HUES64 (cell line): ENCODE measurements at regions not wholly inside any gene's neighbourhood (a gene's known extent, or its start where the extent isn't known, plus 50 kb on each side); places are given as distances from the start of the nearest gene placed in this dataset.

ENCODE experiments used
- H3K27ac ChIP-seq: 2 replicates; pipeline ENCODE4 v1.7.0; 2013; ENCODE audit warnings: low read depth, low read length, inconsistent platforms
- H3K27me3 ChIP-seq: 2 replicates; pipeline ENCODE4 v1.6.1; 2013; ENCODE audit warnings: mild to moderate bottlenecking, low read length; ENCODE audit not compliant: insufficient read depth
- H3K36me3 ChIP-seq: 2 replicates; pipeline ENCODE4 v1.6.1; 2013; ENCODE audit warnings: mild to moderate bottlenecking, low read length; ENCODE audit not compliant: insufficient read depth
- H3K4me1 ChIP-seq: 2 replicates; pipeline ENCODE4 v1.6.1; 2013; ENCODE audit warnings: mild to moderate bottlenecking, low read length, moderate library complexity; ENCODE audit not compliant: insufficient read depth
- H3K4me3 ChIP-seq: 2 replicates; pipeline ENCODE4 v1.5.1; 2013; ENCODE audit warnings: mild to moderate bottlenecking, low read length, moderate library complexity
- H3K9ac ChIP-seq: 2 replicates; pipeline ENCODE4 v1.6.1; 2013; ENCODE audit warnings: mild to moderate bottlenecking, low read depth, low read length
- H3K9me3 ChIP-seq: 2 replicates; pipeline ENCODE4 v1.6.1; 2013; ENCODE audit warnings: low read depth, low read length; ENCODE audit not compliant: insufficient read depth
- WGBS: fragments of 150-250, 120-280 bp; methylation state at CpG from one replicate; pipeline ENCODE4 v1.1.7; 2013; ENCODE audit warnings: missing lambda C conversion rate; 5-methylcytosine and 5-hydroxymethylcytosine counted together

DNA sequence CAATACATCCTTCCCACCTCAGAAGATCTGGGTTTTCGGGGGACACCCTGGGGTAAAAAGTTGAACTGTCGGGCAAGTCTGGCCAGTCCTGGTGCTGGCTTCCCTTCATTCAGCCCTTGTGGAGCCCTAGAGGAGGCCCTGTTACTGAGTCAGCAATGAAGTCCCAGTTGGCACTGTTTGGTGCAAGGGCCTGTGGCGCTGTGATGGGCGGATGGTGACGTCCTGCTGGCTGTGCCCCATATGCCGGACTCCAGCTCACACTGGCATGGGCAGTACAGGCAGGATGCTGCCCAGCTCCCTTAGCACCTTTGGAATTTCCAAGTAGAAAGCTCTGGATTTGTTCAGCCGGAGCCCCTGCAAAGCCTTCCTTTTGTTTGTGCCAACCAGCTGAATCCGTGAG, 186.2 kb upstream of the PMEPA1 start:
- Histone ChIP-seq H3K4me1 (peaks cover 5% of the 10 kb centered on the region; the same call in 1 of the 2 replicates), H3K9ac (no peak overlapping the region), H3K27me3 (no peaks in the 10 kb centered on the region), H3K4me3 (no peak overlapping the region), H3K27ac (no peak overlapping the region), H3K36me3 (no peaks in the 10 kb centered on the region), H3K9me3 (peaks cover 3% of the 10 kb centered on the region; the same call in 1 of the 2 replicates)
- WGBS: 93% methylated on average over 8 of the region's 8 CpGs

DNA sequence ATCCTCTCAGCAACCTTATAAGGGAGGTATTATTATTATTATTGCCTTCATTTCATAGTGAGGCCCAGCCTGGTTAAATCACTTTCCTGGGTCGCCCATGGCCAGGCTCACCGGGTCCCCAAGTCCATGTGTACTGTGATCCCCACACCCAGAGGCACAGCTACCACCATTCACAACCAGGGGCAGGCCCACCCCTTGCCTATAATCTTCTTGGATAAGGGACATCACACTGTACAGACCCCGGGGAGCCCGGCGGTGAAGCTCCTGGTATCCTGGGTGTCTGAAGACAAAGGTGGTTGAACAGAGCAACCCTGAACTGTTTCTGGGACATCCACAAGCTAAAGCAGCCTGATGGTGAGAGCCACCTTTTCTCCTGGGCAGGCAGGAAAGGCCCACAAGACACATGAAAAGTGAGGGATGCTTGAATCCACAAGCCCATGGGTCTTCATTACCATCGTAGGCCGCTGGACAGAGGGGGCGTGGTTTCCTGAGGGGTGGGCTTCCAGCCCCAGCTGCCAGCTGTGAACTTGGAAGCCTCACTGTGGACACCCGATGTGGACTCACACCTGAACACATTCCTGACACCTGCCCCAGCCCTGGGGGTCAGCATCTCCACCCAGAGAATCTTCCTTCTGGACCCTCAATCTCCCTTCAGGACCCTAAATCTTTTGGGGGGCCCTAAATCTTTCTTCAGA, 185.5 kb upstream of the PMEPA1 start:
- H3K27me3 ChIP-seq: no peaks in the 10 kb centered on the region
- H3K4me3 ChIP-seq: no peak overlapping the region
- H3K36me3 ChIP-seq: no peaks in the 10 kb centered on the region
- H3K4me1 ChIP-seq: peaks cover 5% of the 10 kb centered on the region; the same call in 1 of the 2 replicates
- WGBS: 94% methylated on average over 9 of the region's 9 CpGs
- H3K9me3 ChIP-seq: peaks cover 3% of the 10 kb centered on the region; the same call in 1 of the 2 replicates
- no peak overlapping the region for H3K27ac ChIP-seq
- no peak overlapping the region for H3K9ac ChIP-seq

DNA sequence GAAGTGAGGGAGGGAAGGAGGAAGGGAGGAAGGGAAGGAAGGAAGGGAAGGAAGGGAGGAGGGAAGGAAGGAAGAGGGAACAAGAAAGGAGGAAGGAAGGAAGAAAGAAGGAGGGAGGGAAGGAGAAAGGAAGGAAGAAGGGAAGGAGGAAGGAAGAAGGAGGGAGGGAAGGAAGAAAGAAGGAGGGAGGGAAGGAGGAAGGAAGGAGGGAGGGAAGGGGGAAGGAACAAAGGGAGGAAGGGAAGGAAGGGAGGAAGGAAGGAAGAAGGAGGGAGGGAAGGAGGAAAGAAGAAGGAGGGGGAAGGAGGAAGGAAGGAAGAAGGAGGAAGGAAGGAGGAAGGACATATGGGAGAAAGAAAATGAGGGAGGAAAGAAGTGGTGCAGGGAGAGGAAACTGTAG, 184.7 kb upstream of the PMEPA1 start:
- H3K27me3 ChIP-seq: no peaks in the 10 kb centered on the region
- no peak overlapping the region for H3K4me3 ChIP-seq
- no peak overlapping the region for H3K9ac ChIP-seq
- peaks cover 3% of the 10 kb centered on the region; the same call in 1 of the 2 replicates for H3K9me3 ChIP-seq
- no peaks in the 10 kb centered on the region for H3K36me3 ChIP-seq
- H3K27ac ChIP-seq: no peak overlapping the region
- 0 out of 2 replicates have a peak, but pooled peaks cover 5% of the 10 kb centered on the region for H3K4me1 ChIP-seq

DNA sequence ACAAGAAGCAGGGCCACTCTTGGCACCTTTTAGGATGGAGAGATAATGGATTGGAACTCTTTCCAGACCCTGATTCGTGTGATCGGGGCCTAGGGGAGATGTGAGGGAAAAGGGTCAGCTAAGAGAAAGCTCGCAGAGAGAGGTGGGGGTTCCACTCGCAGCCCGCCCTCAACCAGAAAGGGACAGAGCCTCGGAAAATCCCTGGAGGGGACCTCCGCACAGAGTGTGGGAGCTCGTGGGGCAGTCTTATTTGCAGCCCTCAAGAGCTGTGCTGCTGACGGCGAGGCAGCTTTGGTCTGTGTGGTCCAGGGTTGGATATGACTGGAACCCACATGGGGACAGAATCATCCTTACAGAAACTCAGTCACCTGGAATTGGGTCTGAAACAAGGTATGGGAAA, 184.3 kb upstream of the PMEPA1 start:
- H3K9me3 ChIP-seq: peaks cover 3% of the 10 kb centered on the region; the same call in 1 of the 2 replicates
- H3K27me3 ChIP-seq: no peaks in the 10 kb centered on the region
- H3K4me1 ChIP-seq: 0 out of 2 replicates have a peak, but pooled peaks cover 5% of the 10 kb centered on the region
- no peak overlapping the region for H3K27ac ChIP-seq
- no peaks in the 10 kb centered on the region for H3K36me3 ChIP-seq
- no peak overlapping the region for H3K9ac ChIP-seq
- 88% methylated on average over 10 of the region's 10 CpGs for WGBS
- no peak overlapping the region for H3K4me3 ChIP-seq

DNA sequence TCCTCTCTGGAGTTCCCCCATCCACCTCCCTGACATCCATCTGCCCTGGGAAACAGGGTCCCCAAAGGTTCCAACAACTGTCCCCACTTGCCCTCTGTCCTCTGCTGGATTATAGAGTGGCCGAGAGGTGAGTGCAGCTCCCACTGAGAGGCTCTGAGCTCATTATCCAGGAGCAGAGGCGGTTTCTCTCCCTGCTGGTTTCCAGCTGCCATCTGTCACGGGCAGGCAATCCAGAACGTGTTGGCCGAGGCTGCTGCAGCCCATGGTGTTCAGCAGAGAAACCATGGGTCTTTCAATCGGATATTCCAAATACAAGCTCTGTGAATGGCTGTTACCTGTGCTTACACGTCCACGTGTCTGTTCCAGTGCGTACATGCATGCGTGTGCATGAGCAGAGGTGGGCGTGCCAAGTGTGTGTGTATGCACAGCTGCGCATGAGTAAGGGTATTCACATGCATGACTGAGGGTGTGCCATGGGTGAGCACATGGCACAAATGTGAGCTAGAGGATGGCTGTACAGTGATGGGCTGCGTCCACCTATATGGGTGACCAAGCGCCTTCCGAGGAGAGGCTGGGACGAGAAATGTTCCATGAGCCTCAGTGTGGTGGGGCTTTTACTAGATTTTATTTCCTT, 183.7 kb upstream of the PMEPA1 start:
- H3K36me3 ChIP-seq: no peaks in the 10 kb centered on the region
- H3K27me3 ChIP-seq: no peaks in the 10 kb centered on the region
- peaks cover 3% of the 10 kb centered on the region; the same call in 1 of the 2 replicates for H3K9me3 ChIP-seq
- H3K4me3 ChIP-seq: no peak overlapping the region
- no peak overlapping the region for H3K27ac ChIP-seq
- H3K9ac ChIP-seq: no peak overlapping the region
- WGBS: 91% methylated on average over 16 of the region's 16 CpGs
- H3K4me1 ChIP-seq: 0 out of 2 replicates have a peak, but pooled peaks cover 5% of the 10 kb centered on the region

DNA sequence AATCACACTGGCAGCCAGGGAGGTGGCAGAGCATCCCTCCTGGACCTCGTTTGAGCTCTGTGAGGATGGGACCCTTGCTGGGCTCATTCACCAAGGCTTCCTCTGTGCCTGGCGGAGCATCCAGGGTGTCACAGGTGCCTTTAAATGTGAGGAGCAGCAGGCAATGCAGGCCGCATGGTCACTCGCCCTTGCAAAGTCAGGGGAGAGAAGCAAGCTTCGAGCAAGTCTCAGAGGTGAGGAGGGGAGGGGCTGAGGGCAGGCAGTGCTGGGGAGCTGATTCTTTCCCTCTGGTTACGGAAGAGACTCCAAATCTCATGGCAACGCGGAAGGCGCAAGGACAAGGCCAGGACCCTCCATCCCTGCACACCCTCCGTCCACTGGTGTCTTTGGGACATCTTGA, 182.7 kb upstream of the PMEPA1 start:
- Histone ChIP-seq H3K9me3 (peaks cover 3% of the 10 kb centered on the region; the same call in 1 of the 2 replicates), H3K9ac (no peak overlapping the region), H3K4me3 (no peak overlapping the region), H3K36me3 (no peaks in the 10 kb centered on the region), H3K4me1 (0 out of 2 replicates have a peak, but pooled peaks cover 5% of the 10 kb centered on the region), H3K27me3 (no peaks in the 10 kb centered on the region), H3K27ac (no peak overlapping the region)
- WGBS: 88% methylated on average over 10 of the region's 10 CpGs

DNA sequence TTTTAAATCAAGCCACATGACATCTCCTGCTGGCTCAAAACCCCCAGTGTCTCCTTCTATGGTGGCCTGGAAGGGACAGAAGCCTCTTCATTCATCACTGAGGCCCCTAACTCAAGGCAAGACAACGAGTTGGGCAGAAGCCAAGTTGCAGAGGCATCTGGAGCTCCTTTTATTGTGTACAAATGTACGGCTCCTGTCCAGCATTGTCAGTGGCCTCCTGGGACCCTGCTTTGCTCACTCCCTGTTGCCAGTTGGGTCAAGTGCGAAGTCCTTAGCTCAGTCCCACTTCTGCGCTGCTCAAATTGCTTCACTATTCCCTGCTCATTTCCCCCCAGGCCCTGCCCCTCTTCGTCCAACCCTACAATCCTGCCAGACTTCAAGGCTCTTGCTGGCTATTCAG, 181.2 kb upstream of the PMEPA1 start:
- 94% methylated on average over 5 of the region's 5 CpGs for WGBS

DNA sequence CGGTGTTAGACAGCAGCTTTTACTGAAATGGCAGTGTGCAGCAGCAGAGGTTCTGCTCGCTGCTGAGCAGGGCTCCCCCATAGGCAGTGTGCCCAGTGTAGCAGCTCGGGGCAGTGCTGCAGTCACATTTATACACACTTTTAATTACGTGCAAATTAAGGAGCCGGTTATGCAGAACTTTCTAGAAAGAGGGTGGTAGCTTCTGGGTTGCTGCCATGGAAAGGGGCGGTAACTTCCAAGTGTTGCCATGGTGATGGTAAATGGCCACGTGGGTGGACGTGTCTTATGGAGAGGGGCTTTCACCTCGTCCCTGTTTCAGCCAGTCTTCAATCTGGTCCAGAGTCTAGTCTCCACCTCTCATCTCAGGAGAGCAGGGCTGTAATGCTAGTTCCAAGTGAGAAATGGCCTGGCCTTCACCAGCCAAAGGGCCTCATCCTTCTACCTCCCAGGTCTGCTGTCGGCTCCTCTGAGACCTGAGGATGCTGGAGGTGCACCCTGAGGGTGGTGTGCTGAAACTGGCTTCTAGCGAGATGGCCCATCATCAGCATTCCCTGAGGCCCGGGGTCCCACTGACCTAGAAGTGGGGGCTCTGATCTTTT, 180.5 kb upstream of the PMEPA1 start:
- 93% methylated on average over 12 of the region's 12 CpGs for WGBS
- Histone ChIP-seq H3K27me3 (no peaks in the 10 kb centered on the region), H3K36me3 (no peaks in the 10 kb centered on the region), H3K4me1 (0 out of 2 replicates have a peak, but pooled peaks cover 5% of the 10 kb centered on the region), H3K4me3 (no peak overlapping the region), H3K9me3 (peaks cover 2% of the 10 kb centered on the region; the same call in 1 of the 2 replicates), H3K9ac (no peak overlapping the region), H3K27ac (no peak overlapping the region)

More for the DNA sequence above, 181.2 kb upstream of the PMEPA1 start:
- H3K9me3 ChIP-seq: peaks cover 3% of the 10 kb centered on the region; the same call in 1 of the 2 replicates
- no peaks in the 10 kb centered on the region for H3K36me3 ChIP-seq
- no peak overlapping the region for H3K27ac ChIP-seq
- H3K4me3 ChIP-seq: no peak overlapping the region
- H3K27me3 ChIP-seq: no peaks in the 10 kb centered on the region
- H3K9ac ChIP-seq: no peak overlapping the region
- H3K4me1 ChIP-seq: 0 out of 2 replicates have a peak, but pooled peaks cover 5% of the 10 kb centered on the region

DNA sequence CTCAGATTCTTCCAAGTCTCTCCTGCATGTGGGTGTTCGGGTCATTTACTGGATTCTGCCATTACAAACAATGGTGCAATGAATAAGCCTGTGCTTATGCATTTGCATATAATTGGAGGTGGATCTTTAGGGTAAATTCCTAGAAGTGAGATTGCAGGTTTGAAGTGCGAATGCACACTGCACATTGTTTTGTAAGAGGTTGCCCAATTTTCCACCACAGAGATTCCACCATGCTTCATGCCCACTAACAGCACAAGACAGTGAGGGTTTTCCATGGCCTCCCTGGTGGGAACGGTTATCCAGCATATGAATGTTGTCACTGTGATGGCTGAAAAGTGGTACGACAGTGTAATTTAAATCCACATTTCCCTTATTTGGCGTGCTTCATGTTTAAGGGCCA, 178.8 kb upstream of the PMEPA1 start:
- H3K36me3 ChIP-seq: no peaks in the 10 kb centered on the region

DNA sequence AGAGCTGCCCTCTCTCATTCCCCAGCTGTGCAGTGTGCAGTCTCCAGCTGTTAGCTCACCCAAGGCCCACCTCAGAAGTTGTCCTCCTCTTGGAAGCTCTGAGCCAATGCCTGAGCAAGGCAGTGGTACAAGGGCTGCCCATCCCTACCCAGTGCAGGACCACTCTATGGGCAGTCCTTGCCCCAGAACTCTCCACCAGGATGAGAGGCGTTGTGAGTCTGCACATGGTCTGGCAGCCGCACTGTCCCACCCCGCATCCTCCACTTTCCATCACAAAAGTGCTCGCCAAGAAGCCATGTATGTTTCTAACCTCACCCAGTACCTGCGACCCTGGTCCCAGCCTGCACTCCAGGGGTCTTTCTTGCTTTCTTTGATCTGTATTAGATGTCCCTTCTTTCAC, 175.1 kb upstream of the PMEPA1 start:
- 92% methylated on average over 5 of the region's 5 CpGs for WGBS
- Histone ChIP-seq H3K27me3 (no peaks in the 10 kb centered on the region), H3K9me3 (no peaks in the 10 kb centered on the region), H3K36me3 (no peaks in the 10 kb centered on the region), H3K4me1 (no peaks in the 10 kb centered on the region; the same call in 1 of the 2 replicates), H3K4me3 (no peak overlapping the region), H3K9ac (no peak overlapping the region), H3K27ac (no peak overlapping the region)

More for the DNA sequence above, 178.8 kb upstream of the PMEPA1 start:
- Histone ChIP-seq H3K27me3 (no peaks in the 10 kb centered on the region), H3K4me3 (no peak overlapping the region), H3K27ac (no peak overlapping the region), H3K9ac (no peak overlapping the region), H3K9me3 (no peaks in the 10 kb centered on the region), H3K4me1 (0 out of 2 replicates have a peak, but pooled peaks cover 5% of the 10 kb centered on the region)
- WGBS: 88% methylated on average over 5 of the region's 5 CpGs

DNA sequence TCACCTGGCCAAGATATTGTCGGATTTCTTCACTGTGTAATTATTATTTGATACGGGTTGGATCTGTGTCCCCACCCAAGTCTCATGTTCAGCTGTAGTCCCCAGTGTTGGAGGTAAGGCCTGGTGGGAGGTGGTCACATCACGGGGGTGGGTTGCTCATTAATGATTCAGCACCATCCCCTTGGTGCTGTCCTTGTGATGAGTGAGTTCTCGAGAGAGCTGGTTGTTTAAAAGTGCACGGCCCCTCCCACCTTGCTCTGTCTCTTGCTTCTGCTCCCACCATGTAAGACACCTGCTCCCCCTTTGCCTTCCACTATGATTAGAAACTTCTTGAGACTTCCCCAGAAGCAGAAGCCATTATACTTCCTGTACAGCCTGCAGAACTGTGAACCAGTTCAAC, 173.9 kb upstream of the PMEPA1 start:
- H3K36me3 ChIP-seq: no peaks in the 10 kb centered on the region
- H3K27ac ChIP-seq: no peak overlapping the region
- H3K4me1 ChIP-seq: no peaks in the 10 kb centered on the region; the same call in 1 of the 2 replicates
- no peaks in the 10 kb centered on the region for H3K27me3 ChIP-seq
- 93% methylated on average over 5 of the region's 5 CpGs for WGBS
- H3K9ac ChIP-seq: no peak overlapping the region
- H3K4me3 ChIP-seq: no peak overlapping the region
- no peaks in the 10 kb centered on the region for H3K9me3 ChIP-seq
